Type B pancreatic cell (in vitro differentiated cells): ENCODE measurements at regions not wholly inside any gene's neighbourhood (a gene's known extent, or its start where the extent isn't known, plus 50 kb on each side); places are given as distances from the start of the nearest gene placed in this dataset.

Source experiments
- DNase-seq: peaks from one replicate; pipeline ENCODE4 v3.0.0; 2021; ENCODE audit warnings: mixed read lengths; ENCODE audit not compliant: unreplicated experiment; ENCODE audit errors: extremely low spot score
- H3K27ac Mint-ChIP-seq: 2 replicates; pipeline ENCODE4 v1.8.0; 2021; ENCODE audit warnings: mild to moderate bottlenecking, mixed read lengths
- H3K27me3 Mint-ChIP-seq: 2 replicates; pipeline ENCODE4 v1.8.0; 2021; ENCODE audit warnings: mixed read lengths
- H3K36me3 Mint-ChIP-seq: 2 replicates; pipeline ENCODE4 v1.8.0; 2021; ENCODE audit warnings: mixed read lengths
- H3K4me1 Mint-ChIP-seq: one replicate; pipeline ENCODE4 v1.8.0; 2021; ENCODE audit warnings: mixed read lengths; ENCODE audit not compliant: unreplicated experiment
- H3K4me3 Mint-ChIP-seq: 2 replicates; pipeline ENCODE4 v1.8.0; 2021; ENCODE audit warnings: mild to moderate bottlenecking, mixed read lengths
- H3K9me3 Mint-ChIP-seq: 2 replicates; pipeline ENCODE4 v1.8.0; 2021; ENCODE audit warnings: mixed read lengths
- CTCF ChIP-seq: fragments of 200-600 bp; sonication (generic); conservative IDR thresholded peaks from 2 replicates; pipeline ENCODE4 v1.5.0; 2021; ENCODE audit warnings: antibody characterized with exemption, mild to moderate bottlenecking

- Mint-ChIP-seq H3K9me3 (no peaks in the 10 kb centered on the region), H3K4me1 (peaks cover 3% of the 10 kb centered on the region), H3K27me3 (peaks cover 18% of the 10 kb centered on the region), H3K36me3 (no peaks in the 10 kb centered on the region), H3K27ac (no peak overlapping the region), H3K4me3 (no peak overlapping the region)
- no peak for DNase-seq
- TF ChIP-seq CTCF = no peak
Measured at GRCh38 chr4:169342906-169343564, 72.3 kb upstream of the SH3RF1 start.

GRCh38 chr4:169342159-169342860 is 71.6 kb upstream of the SH3RF1 start:
- DNase-seq = no peak
- Mint-ChIP-seq H3K27me3 (peaks cover 22% of the 10 kb centered on the region), H3K4me3 (no peak overlapping the region), H3K9me3 (no peaks in the 10 kb centered on the region), H3K36me3 (no peaks in the 10 kb centered on the region), H3K27ac (no peak overlapping the region), H3K4me1 (peaks cover 3% of the 10 kb centered on the region)
- no peak for TF ChIP-seq CTCF

- no peaks in the 10 kb centered on the region for H3K9me3 Mint-ChIP-seq
- no peak for TF ChIP-seq CTCF
- no peaks in the 10 kb centered on the region for H3K36me3 Mint-ChIP-seq
- no peak for DNase-seq
- H3K4me3 Mint-ChIP-seq = no peak overlapping the region
- peaks cover 3% of the 10 kb centered on the region for H3K4me1 Mint-ChIP-seq
- H3K27ac Mint-ChIP-seq = no peak overlapping the region
- H3K27me3 Mint-ChIP-seq = peaks cover 22% of the 10 kb centered on the region
Measured at GRCh38 chr4:169341490-169341889, 70.7 kb upstream of the SH3RF1 start.

GRCh38 chr4:169340834-169341233 is 70.1 kb upstream of the SH3RF1 start:
- no peak for TF ChIP-seq CTCF
- peaks cover 22% of the 10 kb centered on the region for H3K27me3 Mint-ChIP-seq

GRCh38 chr4:169338241-169338640 is 67.5 kb upstream of the SH3RF1 start:
- TF ChIP-seq CTCF = no peak
- DNase-seq = no peak
- H3K27me3 Mint-ChIP-seq = peaks cover 20% of the 10 kb centered on the region
- H3K9me3 Mint-ChIP-seq = no peaks in the 10 kb centered on the region
- no peaks in the 10 kb centered on the region for H3K36me3 Mint-ChIP-seq
- no peak overlapping the region for H3K27ac Mint-ChIP-seq
- no peak overlapping the region for H3K4me3 Mint-ChIP-seq
- no peaks in the 10 kb centered on the region for H3K4me1 Mint-ChIP-seq

More at GRCh38 chr4:169340834-169341233, 70.1 kb upstream of the SH3RF1 start:
- Mint-ChIP-seq H3K36me3 (no peaks in the 10 kb centered on the region), H3K27ac (no peak overlapping the region), H3K4me3 (no peak overlapping the region), H3K4me1 (peaks cover 3% of the 10 kb centered on the region), H3K9me3 (no peaks in the 10 kb centered on the region)
- DNase-seq = no peak
